T-helper 22 cell (primary cell): ENCODE measurements at regions not wholly inside any gene's neighbourhood (a gene's known extent, or its start where the extent isn't known, plus 50 kb on each side); places are given as distances from the start of the nearest gene placed in this dataset.
"Not testable (repeated sequence)": the region's sequence is repeated elsewhere in the genome, so short reads cannot be mapped to it uniquely, and the experiment has no call there.

Source experiments
- DNase-seq: peaks from one replicate; pipeline ENCODE4 v3.0.0-alpha.2; 2020; ENCODE audit warnings: low read depth

DNA sequence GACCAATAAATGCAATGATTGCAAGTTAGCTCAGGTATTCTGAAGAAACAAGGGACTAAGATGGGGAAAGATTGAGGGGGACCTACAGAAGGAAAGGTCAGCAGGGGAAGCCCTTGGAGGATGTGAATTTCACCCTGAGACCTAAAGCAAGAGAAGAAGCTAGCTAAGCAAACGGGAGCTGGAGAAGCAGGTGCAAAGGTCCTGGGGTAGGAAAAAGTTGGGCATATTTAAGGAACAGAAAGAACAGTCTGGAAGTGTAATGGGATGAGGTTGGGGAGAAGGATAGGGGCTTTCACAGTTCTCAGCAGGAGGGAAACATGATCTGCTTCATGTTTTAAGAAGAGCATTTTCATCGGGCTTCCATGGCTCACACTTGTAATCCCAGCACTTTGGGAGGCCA lies 89.7 kb upstream of the SLC45A1 start:
- no peak for DNase-seq

GRCh38 chr1:8227674-8228073 lies 90.2 kb upstream of the SLC45A1 start:
- not testable (repeated sequence) for DNase-seq

DNA sequence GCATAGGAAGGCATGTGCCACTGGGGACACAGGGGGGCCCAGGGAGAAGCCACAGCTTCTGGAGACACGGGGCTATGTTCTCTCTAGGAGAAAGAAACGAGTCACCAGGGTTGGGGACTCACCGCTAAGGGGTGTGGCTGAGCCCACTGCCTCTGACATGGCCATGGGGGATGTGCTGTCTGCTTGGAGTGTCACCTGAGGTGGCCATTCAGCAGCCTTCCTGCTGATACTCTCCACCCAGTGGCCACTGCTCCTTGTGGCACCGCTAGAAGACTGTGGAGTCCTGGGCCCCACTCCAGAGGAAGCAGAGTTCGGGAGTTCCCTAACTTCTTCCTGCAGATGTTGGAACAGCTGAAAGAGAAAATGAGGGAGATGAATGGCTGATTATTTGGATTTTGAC lies 91.2 kb upstream of the SLC45A1 start:
- no peak for DNase-seq

- not testable (repeated sequence) for DNase-seq
These were observed 91.9 kb upstream of the SLC45A1 start for GRCh38 chr1:8226024-8226423.

- DNase-seq = no peak
These were observed 94.4 kb upstream of the SLC45A1 start for GRCh38 chr1:8223526-8223925.

DNA sequence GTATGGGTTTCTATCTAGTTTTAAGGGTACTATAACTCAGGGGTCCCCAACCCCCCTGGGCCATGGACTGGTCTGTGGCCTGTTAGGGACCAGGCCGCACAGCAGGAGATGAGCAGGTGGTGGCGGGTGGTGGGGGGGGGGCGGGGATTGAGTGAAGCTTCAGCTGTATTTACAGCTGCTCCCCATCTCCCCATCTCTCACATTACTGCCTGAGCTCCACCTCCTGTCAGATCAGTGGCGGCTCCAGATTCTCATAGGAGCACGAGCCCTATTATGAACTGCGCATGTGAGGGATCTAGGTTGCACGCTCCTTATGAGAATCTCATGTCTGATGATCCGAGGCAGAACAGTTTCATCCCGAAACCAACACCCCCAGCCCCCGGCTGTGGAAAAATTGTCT lies 95.1 kb upstream of the SLC45A1 start:
- DNase-seq = no peak

- no peak for DNase-seq
These were observed 98.4 kb upstream of the SLC45A1 start for GRCh38 chr1:8219530-8219929.

- no peak for DNase-seq
These were observed 99.4 kb upstream of the SLC45A1 start for GRCh38 chr1:8218351-8219092.

DNA sequence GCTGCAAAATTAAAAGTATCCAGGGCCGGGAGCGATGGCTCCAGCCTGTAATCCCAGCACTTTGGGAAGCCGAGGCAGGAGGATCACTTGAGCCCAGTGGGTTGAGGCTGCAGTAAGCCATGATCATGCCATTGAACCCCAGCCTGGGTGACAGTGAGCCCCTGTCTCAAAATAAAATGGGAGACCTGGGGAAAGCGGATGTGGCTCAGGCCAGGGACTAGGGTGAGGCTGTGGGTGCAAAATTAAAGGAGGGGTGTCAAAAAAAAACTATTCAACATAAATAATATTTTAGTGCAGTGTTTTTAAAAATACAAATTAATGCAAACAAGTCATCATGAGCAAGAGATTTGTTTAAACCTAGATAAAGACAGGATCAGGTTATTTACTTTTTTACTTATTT lies 100.1 kb upstream of the SLC45A1 start:
- DNase-seq = no peak

- DNase-seq = no peak
These were observed 100.8 kb upstream of the SLC45A1 start for GRCh38 chr1:8217011-8217711.

DNA sequence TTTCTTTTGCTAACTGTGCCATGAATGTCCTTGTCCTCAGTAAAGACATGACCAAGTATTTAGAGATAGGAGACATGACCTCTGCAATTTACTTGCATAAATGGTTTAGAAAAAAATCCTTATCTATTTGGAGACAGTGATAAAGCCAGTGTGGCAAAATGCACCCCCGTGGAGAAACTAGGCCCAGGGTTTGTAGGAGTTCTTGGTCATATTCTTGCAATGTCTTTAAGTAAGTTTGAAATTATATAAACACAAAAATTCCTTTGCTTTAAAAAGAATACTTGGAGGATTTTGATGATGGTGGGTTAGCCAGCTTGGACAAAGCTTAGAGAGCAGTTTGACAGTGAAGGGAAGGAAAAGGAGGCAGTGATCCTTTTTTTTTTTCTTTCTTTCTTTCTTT lies 101.9 kb upstream of the SLC45A1 start:
- DNase-seq = no peak

DNA sequence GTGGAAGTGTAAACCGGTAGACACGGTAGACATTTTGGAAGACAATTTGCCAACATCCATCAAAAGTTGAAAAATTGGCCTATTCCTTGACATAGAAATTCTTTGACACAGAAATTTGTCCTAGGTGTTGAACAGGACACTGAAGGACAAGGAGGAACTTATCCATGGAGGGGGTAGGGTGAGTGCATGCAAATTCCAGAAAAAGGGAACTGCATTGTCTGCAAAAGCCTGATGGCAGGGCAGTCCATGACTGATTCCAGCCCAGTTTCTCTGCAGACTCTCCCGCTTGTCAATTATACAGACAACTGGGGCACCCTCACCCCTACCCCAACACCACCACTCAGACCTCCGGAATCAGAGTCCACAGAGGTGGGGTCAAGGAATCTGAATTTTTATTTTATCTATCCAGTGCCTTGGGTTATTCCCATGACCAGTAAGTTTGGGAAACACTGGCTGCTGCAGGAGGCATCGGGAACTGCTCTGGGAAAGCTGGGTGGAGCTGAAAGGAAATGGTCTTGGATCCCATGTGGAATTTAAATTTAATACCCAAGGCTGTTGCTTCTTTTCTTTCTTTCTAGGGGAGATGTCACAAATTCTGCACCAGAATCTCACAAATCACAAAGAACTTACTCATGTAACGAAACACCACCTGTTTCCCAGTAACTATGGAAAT lies 103.3 kb upstream of the SLC45A1 start:
- DNase-seq = no peak

GRCh38 chr1:8213676-8214075 lies 104.2 kb upstream of the SLC45A1 start:
- DNase-seq = no peak

GRCh38 chr1:8213136-8213535 lies 104.8 kb upstream of the SLC45A1 start:
- no peak for DNase-seq

DNA sequence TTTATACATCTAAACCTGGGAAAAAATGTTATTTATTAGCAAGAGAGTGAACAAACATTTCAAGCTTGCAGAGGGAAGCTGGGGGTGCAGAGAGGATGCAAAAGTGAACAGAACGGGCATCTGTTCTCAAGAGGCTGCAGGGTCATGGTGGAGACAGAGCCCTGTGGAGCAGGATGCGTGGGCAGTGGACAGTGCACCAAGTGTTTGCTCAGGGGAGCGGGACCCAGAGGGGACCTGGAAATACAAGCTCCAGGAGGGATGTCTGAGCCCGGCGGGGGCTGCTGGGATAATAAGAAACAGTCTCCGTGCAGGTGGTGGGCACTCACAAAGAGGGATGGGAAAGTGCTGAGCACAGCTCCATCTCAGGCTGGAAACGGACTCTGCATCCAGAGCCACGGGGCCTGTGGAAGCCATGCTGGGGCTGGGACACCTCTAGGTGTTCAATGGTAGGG lies 105.3 kb upstream of the SLC45A1 start:
- DNase-seq = no peak

GRCh38 chr1:8211883-8212579 lies 105.9 kb upstream of the SLC45A1 start:
- no peak for DNase-seq

DNA sequence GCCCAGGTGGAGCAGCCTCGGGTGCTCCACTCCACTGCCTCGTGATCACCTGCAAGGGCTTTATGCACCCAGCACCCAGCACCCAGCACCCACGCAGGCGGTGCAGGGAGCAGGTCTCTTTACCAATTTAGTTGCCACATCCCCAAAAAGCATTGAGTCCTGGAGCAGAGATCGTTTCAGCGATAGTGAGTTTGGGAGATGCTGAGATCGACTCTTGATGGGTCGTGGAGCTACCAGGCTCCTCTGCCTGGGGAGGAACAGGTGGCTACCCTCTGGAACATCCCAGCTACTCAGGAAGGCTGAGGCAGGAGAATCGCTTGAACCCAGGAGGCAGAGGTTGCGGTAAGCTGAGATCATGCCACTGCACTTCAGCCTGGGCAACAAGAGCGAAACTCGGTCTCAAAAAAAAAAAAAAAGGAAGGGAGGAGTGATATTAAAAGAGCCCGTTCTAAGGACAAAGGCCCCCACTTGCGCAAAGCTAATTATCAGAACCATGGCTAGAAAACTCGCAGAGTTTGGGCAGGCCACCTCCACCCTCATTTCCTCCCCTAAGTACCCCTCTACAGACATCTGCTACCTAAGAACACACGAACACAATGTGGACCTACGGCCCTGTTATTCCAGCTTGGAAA lies 106.5 kb upstream of the SLC45A1 start:
- DNase-seq = no peak

DNA sequence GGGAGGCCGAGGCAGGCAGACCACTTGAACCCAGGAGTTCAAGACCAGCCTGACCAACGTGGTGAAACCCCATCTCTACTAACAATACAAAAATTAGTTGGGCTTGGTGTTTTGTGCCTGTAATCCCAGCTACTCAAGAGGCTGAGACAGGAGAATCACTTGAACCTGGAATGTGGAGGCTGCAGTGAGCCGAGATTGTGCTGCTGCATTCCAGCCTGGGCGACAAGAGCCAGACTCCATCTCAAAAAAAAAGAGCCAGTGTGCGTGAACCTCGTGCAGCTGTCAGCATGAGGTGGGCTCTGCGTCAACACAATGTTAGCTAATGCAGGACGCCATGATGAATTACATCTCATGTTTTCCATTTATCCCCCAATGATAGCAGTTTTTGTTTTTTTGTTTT lies 110.7 kb upstream of the SLC45A1 start:
- DNase-seq = no peak

DNA sequence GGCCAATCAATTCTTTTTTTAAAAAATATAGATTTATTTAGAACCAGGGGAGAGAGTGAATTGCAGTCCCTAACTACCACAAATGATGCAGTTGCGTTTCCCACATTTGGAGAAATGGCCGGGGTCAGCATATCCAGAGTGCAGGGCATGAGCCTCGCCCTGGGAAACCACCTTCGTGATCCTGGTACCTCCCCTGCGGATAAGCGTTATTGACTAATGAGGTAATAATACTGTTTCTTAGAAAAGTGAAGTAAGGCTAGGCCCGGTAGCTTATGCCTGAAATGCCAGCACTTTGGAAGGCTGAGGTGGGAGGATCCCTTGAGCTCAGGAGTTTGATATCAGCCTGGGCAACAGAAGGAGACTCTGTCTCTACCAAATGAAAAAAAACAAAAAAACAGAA lies 111.5 kb upstream of the SLC45A1 start:
- no peak for DNase-seq

GRCh38 chr1:8205771-8206170 lies 112.1 kb upstream of the SLC45A1 start:
- no peak for DNase-seq

DNA sequence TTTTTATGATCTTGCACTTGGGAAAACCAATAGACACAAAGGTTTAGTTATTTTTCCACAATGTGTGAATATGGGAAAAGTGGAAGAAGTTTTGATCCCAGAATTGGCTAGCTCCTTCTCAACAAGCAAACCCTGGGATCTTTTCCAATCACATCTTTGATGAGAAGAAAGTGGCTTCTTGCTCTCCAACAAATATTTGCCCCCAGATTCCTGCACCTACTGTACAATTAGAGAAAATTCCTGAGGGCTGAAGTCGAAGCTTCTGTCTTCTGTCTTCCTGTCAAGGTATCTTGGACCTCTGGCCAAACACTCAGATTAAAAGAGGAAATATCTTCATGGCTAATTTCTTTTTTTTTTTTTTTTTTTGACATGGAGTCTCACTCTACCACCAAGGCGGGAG lies 113.1 kb upstream of the SLC45A1 start:
- no peak for DNase-seq

- no peak for DNase-seq
These were observed 114.4 kb upstream of the SLC45A1 start for GRCh38 chr1:8203551-8203950.
